ENCODE measurements at regions not wholly inside any gene's neighbourhood (a gene's known extent, or its start where the extent isn't known, plus 50 kb on each side); places are given as distances from the start of the nearest gene placed in this dataset.
A peak's percentile ranks its signal among the peaks of the same experiment; 100 is the strongest.

GRCh38 chr4:186775902-186776301 is 52.2 kb upstream of the FAT1 start:
- 57 to 60% methylated on average over 1 of the region's 2 CpGs for WGBS, 2 experiments (ENCODE audit: insufficient coverage in 2 of 2)
- H3K27ac ChIP-seq (ENCODE audit: low read depth, low read length, severe bottlenecking), result no peak overlapping the region
- H3K4me3 ChIP-seq (ENCODE audit: extremely low read depth, insufficient read depth, low read length, poor library complexity, severe bottlenecking), result no peak overlapping the region
- H3K9me3 ChIP-seq (ENCODE audit: control insufficient read depth, low read length), result no peaks in the 10 kb centered on the region
- H3K4me1 ChIP-seq (ENCODE audit: control insufficient read depth, insufficient read depth, low read length, poor library complexity, severe bottlenecking), result peaks cover 13% of the 10 kb centered on the region
- no peaks in the 10 kb centered on the region for H3K36me3 ChIP-seq (ENCODE audit: control insufficient read depth, insufficient read depth, low read length)

- 80 to 100% methylated on average over 1 of the region's 7 CpGs for WGBS, 2 experiments (ENCODE audit: insufficient coverage in 2 of 2)
- no peaks in the 10 kb centered on the region for H3K9me3 ChIP-seq (ENCODE audit: control insufficient read depth, low read length)
- H3K36me3 ChIP-seq (ENCODE audit: control insufficient read depth, insufficient read depth, low read length), result no peaks in the 10 kb centered on the region
- H3K27ac ChIP-seq (ENCODE audit: low read depth, low read length, severe bottlenecking), result no peak overlapping the region
- no peak overlapping the region for H3K4me3 ChIP-seq (ENCODE audit: extremely low read depth, insufficient read depth, low read length, poor library complexity, severe bottlenecking)
- H3K4me1 ChIP-seq (ENCODE audit: control insufficient read depth, insufficient read depth, low read length, poor library complexity, severe bottlenecking), result peaks cover 26% of the 10 kb centered on the region
Measured at GRCh38 chr4:186778134-186778533, 54.5 kb upstream of the FAT1 start.

GRCh38 chr4:186780291-186781031 is 56.8 kb upstream of the FAT1 start:
- WGBS, 2 experiments (ENCODE audit: insufficient coverage in 2 of 2), result 100% methylated on average over 1 of the region's 4 CpGs
- Histone ChIP-seq H3K4me1 (ENCODE audit: control insufficient read depth, insufficient read depth, low read length, poor library complexity, severe bottlenecking) (peaks cover 37% of the 10 kb centered on the region), H3K27ac (ENCODE audit: low read depth, low read length, severe bottlenecking) (peak overlapping the region; percentile 89), H3K9me3 (ENCODE audit: control insufficient read depth, low read length) (no peaks in the 10 kb centered on the region), H3K4me3 (ENCODE audit: extremely low read depth, insufficient read depth, low read length, poor library complexity, severe bottlenecking) (no peak overlapping the region), H3K36me3 (ENCODE audit: control insufficient read depth, insufficient read depth, low read length) (no peaks in the 10 kb centered on the region)

GRCh38 chr4:186781032-186781917 is 57.6 kb upstream of the FAT1 start:
- Histone ChIP-seq H3K4me3 (ENCODE audit: extremely low read depth, insufficient read depth, low read length, poor library complexity, severe bottlenecking) (no peak overlapping the region), H3K27ac (ENCODE audit: low read depth, low read length, severe bottlenecking) (peak overlapping the region; percentile 89), H3K9me3 (ENCODE audit: control insufficient read depth, low read length) (no peaks in the 10 kb centered on the region), H3K36me3 (ENCODE audit: control insufficient read depth, insufficient read depth, low read length) (no peaks in the 10 kb centered on the region), H3K4me1 (ENCODE audit: control insufficient read depth, insufficient read depth, low read length, poor library complexity, severe bottlenecking) (peaks cover 37% of the 10 kb centered on the region)
- WGBS, 2 experiments (ENCODE audit: insufficient coverage in 2 of 2), result 57 to 88% methylated on average over 1 to 4 of the region's 6 CpGs

- H3K9me3 ChIP-seq (ENCODE audit: control insufficient read depth, low read length), result no peaks in the 10 kb centered on the region
- H3K36me3 ChIP-seq (ENCODE audit: control insufficient read depth, insufficient read depth, low read length), result no peaks in the 10 kb centered on the region
- peaks cover 37% of the 10 kb centered on the region for H3K4me1 ChIP-seq (ENCODE audit: control insufficient read depth, insufficient read depth, low read length, poor library complexity, severe bottlenecking)
- 0% methylated on average over 1 of the region's 5 CpGs for WGBS, 2 experiments (ENCODE audit: insufficient coverage in 2 of 2)
- H3K4me3 ChIP-seq (ENCODE audit: extremely low read depth, insufficient read depth, low read length, poor library complexity, severe bottlenecking), result no peak overlapping the region
- no peak overlapping the region for H3K27ac ChIP-seq (ENCODE audit: low read depth, low read length, severe bottlenecking)
Measured at GRCh38 chr4:186782302-186782701, 58.6 kb upstream of the FAT1 start.

GRCh38 chr4:186787536-186787935 is 63.9 kb upstream of the FAT1 start:
- 64 to 75% methylated on average over 4 to 5 of the region's 5 CpGs for WGBS, 2 experiments (ENCODE audit: insufficient coverage in 2 of 2)
- Histone ChIP-seq H3K36me3 (ENCODE audit: control insufficient read depth, insufficient read depth, low read length) (no peaks in the 10 kb centered on the region), H3K4me1 (ENCODE audit: control insufficient read depth, insufficient read depth, low read length, poor library complexity, severe bottlenecking) (peaks cover 16% of the 10 kb centered on the region), H3K4me3 (ENCODE audit: extremely low read depth, insufficient read depth, low read length, poor library complexity, severe bottlenecking) (no peak overlapping the region), H3K9me3 (ENCODE audit: control insufficient read depth, low read length) (no peaks in the 10 kb centered on the region), H3K27ac (ENCODE audit: low read depth, low read length, severe bottlenecking) (no peak overlapping the region)

- H3K4me3 ChIP-seq (ENCODE audit: extremely low read depth, insufficient read depth, low read length, poor library complexity, severe bottlenecking), result no peak overlapping the region
- H3K36me3 ChIP-seq (ENCODE audit: control insufficient read depth, insufficient read depth, low read length), result no peaks in the 10 kb centered on the region
- H3K9me3 ChIP-seq (ENCODE audit: control insufficient read depth, low read length), result no peaks in the 10 kb centered on the region
- H3K4me1 ChIP-seq (ENCODE audit: control insufficient read depth, insufficient read depth, low read length, poor library complexity, severe bottlenecking), result peaks cover 4% of the 10 kb centered on the region
- 94 to 100% methylated on average over 1 to 3 of the region's 3 CpGs for WGBS, 2 experiments (ENCODE audit: insufficient coverage in 2 of 2)
- no peak overlapping the region for H3K27ac ChIP-seq (ENCODE audit: low read depth, low read length, severe bottlenecking)
Measured at GRCh38 chr4:186789651-186790050, 66.0 kb upstream of the FAT1 start.

- Histone ChIP-seq H3K4me3 (ENCODE audit: extremely low read depth, insufficient read depth, low read length, poor library complexity, severe bottlenecking) (no peak overlapping the region), H3K36me3 (ENCODE audit: control insufficient read depth, insufficient read depth, low read length) (no peaks in the 10 kb centered on the region), H3K9me3 (ENCODE audit: control insufficient read depth, low read length) (no peaks in the 10 kb centered on the region), H3K27ac (ENCODE audit: low read depth, low read length, severe bottlenecking) (no peak overlapping the region), H3K4me1 (ENCODE audit: control insufficient read depth, insufficient read depth, low read length, poor library complexity, severe bottlenecking) (no peaks in the 10 kb centered on the region)
Measured at GRCh38 chr4:186790630-186791029, 67.0 kb upstream of the FAT1 start.

GRCh38 chr4:186792728-186793366 is 69.2 kb upstream of the FAT1 start:
- Histone ChIP-seq H3K9me3 (ENCODE audit: control insufficient read depth, low read length) (no peaks in the 10 kb centered on the region), H3K27ac (ENCODE audit: low read depth, low read length, severe bottlenecking) (no peak overlapping the region), H3K36me3 (ENCODE audit: control insufficient read depth, insufficient read depth, low read length) (no peaks in the 10 kb centered on the region), H3K4me1 (ENCODE audit: control insufficient read depth, insufficient read depth, low read length, poor library complexity, severe bottlenecking) (no peaks in the 10 kb centered on the region), H3K4me3 (ENCODE audit: extremely low read depth, insufficient read depth, low read length, poor library complexity, severe bottlenecking) (no peak overlapping the region)
- 88% methylated on average over 1 of the region's 2 CpGs; no CpG with 5 or more reads in 1 of the 2 experiments for WGBS, 2 experiments (ENCODE audit: insufficient coverage in 2 of 2)

GRCh38 chr4:186798951-186799659 is 75.4 kb upstream of the FAT1 start:
- Histone ChIP-seq H3K36me3 (ENCODE audit: control insufficient read depth, insufficient read depth, low read length) (no peaks in the 10 kb centered on the region), H3K4me1 (ENCODE audit: control insufficient read depth, insufficient read depth, low read length, poor library complexity, severe bottlenecking) (no peaks in the 10 kb centered on the region), H3K4me3 (ENCODE audit: extremely low read depth, insufficient read depth, low read length, poor library complexity, severe bottlenecking) (no peak overlapping the region), H3K9me3 (ENCODE audit: control insufficient read depth, low read length) (no peaks in the 10 kb centered on the region), H3K27ac (ENCODE audit: low read depth, low read length, severe bottlenecking) (no peak overlapping the region)
- 88 to 100% methylated on average over 2 to 3 of the region's 4 CpGs for WGBS, 2 experiments (ENCODE audit: insufficient coverage in 2 of 2)
